NOMO-1 treated with dmso at 0.1 percent for 144 hours (cell line): ENCODE measurements at regions not wholly inside any gene's neighbourhood (a gene's known extent, or its start where the extent isn't known, plus 50 kb on each side); places are given as distances from the start of the nearest gene placed in this dataset.
"Not testable (repeated sequence)": the region's sequence is repeated elsewhere in the genome, so short reads cannot be mapped to it uniquely, and the experiment has no call there.

Experiments used
- DNase-seq: peaks from one replicate; lab custom pipeline; 2025; ENCODE audit not compliant: unreplicated experiment; lab: John Stamatoyannopoulos, UW

- no peak for DNase-seq
Observed at GRCh38 chr1:182229921-182230491, 161.6 kb downstream of the GLUL start.

GRCh38 chr1:182229451-182229850 is 162.1 kb downstream of the GLUL start:
- no peak for DNase-seq

GRCh38 chr1:182227864-182228547 is 163.6 kb downstream of the GLUL start:
- no peak for DNase-seq

GRCh38 chr1:182226618-182227017 is 165.0 kb downstream of the GLUL start:
- no peak for DNase-seq

- not testable (repeated sequence) for DNase-seq
Observed at GRCh38 chr1:182225755-182226154, 164.2 kb upstream of the ZNF648 start.

- DNase-seq = not testable (repeated sequence)
Observed at GRCh38 chr1:182221990-182222389, 160.5 kb upstream of the ZNF648 start.

- DNase-seq = not testable (repeated sequence)
Observed at GRCh38 chr1:182221367-182221766, 159.9 kb upstream of the ZNF648 start.

GRCh38 chr1:182217967-182218366 is 156.5 kb upstream of the ZNF648 start:
- no peak for DNase-seq

GRCh38 chr1:182217071-182217470 is 155.6 kb upstream of the ZNF648 start:
- DNase-seq = no peak

GRCh38 chr1:182215764-182216163 is 154.3 kb upstream of the ZNF648 start:
- no peak for DNase-seq

GRCh38 chr1:182213163-182213562 is 151.7 kb upstream of the ZNF648 start:
- peak; percentile 11 for DNase-seq

GRCh38 chr1:182211386-182211785 is 149.9 kb upstream of the ZNF648 start:
- DNase-seq = no peak

- DNase-seq = no peak
Observed at GRCh38 chr1:182210417-182210816, 148.9 kb upstream of the ZNF648 start.

GRCh38 chr1:182207300-182207699 is 145.8 kb upstream of the ZNF648 start:
- DNase-seq = no peak

- no peak for DNase-seq
Observed at GRCh38 chr1:182206626-182207239, 145.2 kb upstream of the ZNF648 start.

GRCh38 chr1:182205351-182206022 is 144.0 kb upstream of the ZNF648 start:
- no peak for DNase-seq

GRCh38 chr1:182203191-182203875 is 141.8 kb upstream of the ZNF648 start:
- no peak for DNase-seq

GRCh38 chr1:182201490-182201889 is 140.0 kb upstream of the ZNF648 start:
- not testable (repeated sequence) for DNase-seq

GRCh38 chr1:182200025-182200812 is 138.7 kb upstream of the ZNF648 start:
- DNase-seq = no peak

GRCh38 chr1:182198006-182198605 is 136.6 kb upstream of the ZNF648 start:
- no peak for DNase-seq
